ENCODE measurements at regions not wholly inside any gene's neighbourhood (a gene's known extent, or its start where the extent isn't known, plus 50 kb on each side); places are given as distances from the start of the nearest gene placed in this dataset.
"Not testable (repeated sequence)": the region's sequence is repeated elsewhere in the genome, so short reads cannot be mapped to it uniquely, and the experiment has no call there.

GRCh38 chr6:126886106-126886505, 232.4 kb upstream of the RSPO3 start:
- H3K27me3 Mint-ChIP-seq (ENCODE audit: low read depth) = peaks cover 6% of the 10 kb centered on the region

GRCh38 chr6:126888727-126889725, 229.4 kb upstream of the RSPO3 start:
- DNase-seq (ENCODE audit: low spot score) = no peak
- Mint-ChIP-seq H3K36me3 (ENCODE audit: low read depth) (no peaks in the 10 kb centered on the region), H3K27me3 (ENCODE audit: low read depth) (peaks cover 6% of the 10 kb centered on the region), H3K9me3 (ENCODE audit: low read depth) (no peaks in the 10 kb centered on the region), H3K27ac (ENCODE audit: unreplicated experiment) (no peak overlapping the region), H3K4me1 (ENCODE audit: low read depth) (no peaks in the 10 kb centered on the region), H3K4me3 (ENCODE audit: unreplicated experiment) (no peak overlapping the region)
- TF ChIP-seq CTCF (IDR thresholded peaks at IDR 0.05) = no peak

More at GRCh38 chr6:126886106-126886505, 232.4 kb upstream of the RSPO3 start:
- no peak for TF ChIP-seq CTCF (IDR thresholded peaks at IDR 0.05)
- no peaks in the 10 kb centered on the region for H3K4me1 Mint-ChIP-seq (ENCODE audit: low read depth)
- no peak for DNase-seq (ENCODE audit: low spot score)
- no peaks in the 10 kb centered on the region for H3K36me3 Mint-ChIP-seq (ENCODE audit: low read depth)
- H3K9me3 Mint-ChIP-seq (ENCODE audit: low read depth) = no peaks in the 10 kb centered on the region
- H3K27ac Mint-ChIP-seq (ENCODE audit: unreplicated experiment) = no peak overlapping the region
- no peak overlapping the region for H3K4me3 Mint-ChIP-seq (ENCODE audit: unreplicated experiment)

- Mint-ChIP-seq H3K36me3 (ENCODE audit: low read depth) (no peaks in the 10 kb centered on the region), H3K9me3 (ENCODE audit: low read depth) (no peaks in the 10 kb centered on the region), H3K27ac (ENCODE audit: unreplicated experiment) (no peak overlapping the region), H3K4me1 (ENCODE audit: low read depth) (no peaks in the 10 kb centered on the region), H3K27me3 (ENCODE audit: low read depth) (peaks cover 6% of the 10 kb centered on the region), H3K4me3 (ENCODE audit: unreplicated experiment) (no peak overlapping the region)
- no peak for DNase-seq (ENCODE audit: low spot score)
- no peak for TF ChIP-seq CTCF (IDR thresholded peaks at IDR 0.05)
These were observed 228.4 kb upstream of the RSPO3 start for GRCh38 chr6:126890055-126890454.

GRCh38 chr6:126891158-126891557, 227.3 kb upstream of the RSPO3 start:
- DNase-seq (ENCODE audit: low spot score) = no peak
- TF ChIP-seq CTCF (IDR thresholded peaks at IDR 0.05) = no peak
- Mint-ChIP-seq H3K4me1 (ENCODE audit: low read depth) (no peaks in the 10 kb centered on the region), H3K4me3 (ENCODE audit: unreplicated experiment) (no peak overlapping the region), H3K27ac (ENCODE audit: unreplicated experiment) (no peak overlapping the region), H3K27me3 (ENCODE audit: low read depth) (peaks cover 6% of the 10 kb centered on the region), H3K36me3 (ENCODE audit: low read depth) (no peaks in the 10 kb centered on the region), H3K9me3 (ENCODE audit: low read depth) (no peaks in the 10 kb centered on the region)

GRCh38 chr6:126892869-126893268, 225.6 kb upstream of the RSPO3 start:
- not testable (repeated sequence) for H3K36me3 Mint-ChIP-seq (ENCODE audit: low read depth)

More at GRCh38 chr6:126892869-126893268, 225.6 kb upstream of the RSPO3 start:
- not testable (repeated sequence) for H3K27me3 Mint-ChIP-seq (ENCODE audit: low read depth); H3K27ac Mint-ChIP-seq (ENCODE audit: unreplicated experiment); H3K4me3 Mint-ChIP-seq (ENCODE audit: unreplicated experiment); H3K9me3 Mint-ChIP-seq (ENCODE audit: low read depth); H3K4me1 Mint-ChIP-seq (ENCODE audit: low read depth); DNase-seq (ENCODE audit: low spot score)
